NCI-H1048 (cell line): ENCODE measurements at regions not wholly inside any gene's neighbourhood (a gene's known extent, or its start where the extent isn't known, plus 50 kb on each side); places are given as distances from the start of the nearest gene placed in this dataset.

ENCODE experiments used
- DNase-seq: peaks from one replicate; lab custom pipeline; 2025; lab: John Stamatoyannopoulos, UW

DNA sequence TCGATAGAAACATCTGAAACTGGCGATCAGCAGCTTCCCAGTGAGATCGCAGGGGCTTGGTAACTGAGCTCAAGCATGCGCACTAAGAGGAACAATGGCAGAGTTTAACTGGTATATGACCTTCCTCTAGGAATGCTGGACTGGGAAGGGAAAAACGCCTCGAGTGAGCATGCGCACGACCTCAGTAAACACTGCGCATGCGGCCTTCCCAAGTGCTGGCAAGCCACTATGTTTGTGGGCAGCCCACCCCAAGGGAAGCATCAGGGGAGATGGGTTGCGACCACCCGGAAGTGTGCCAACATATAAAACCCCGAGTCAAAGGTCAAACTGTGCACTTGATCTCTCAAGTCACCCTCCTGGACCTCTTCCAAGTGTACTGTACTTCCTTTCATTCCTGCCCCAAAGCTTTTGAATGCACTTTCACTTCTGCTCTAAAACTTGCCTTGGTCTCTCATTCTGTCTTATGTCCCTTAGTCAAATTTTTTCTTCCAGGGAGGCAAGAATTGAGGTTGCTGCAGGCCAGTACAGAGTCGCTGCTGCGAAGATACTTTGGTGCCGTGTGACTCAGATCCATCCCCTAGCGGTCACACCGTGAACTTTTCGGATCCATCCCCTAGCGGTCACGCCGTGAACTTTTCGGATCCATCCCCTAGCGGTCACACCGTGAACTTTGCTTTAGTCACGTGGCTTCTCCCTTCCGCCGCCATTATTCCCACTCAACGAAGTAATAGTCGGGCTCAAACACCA, 243.3 kb downstream of the FAM43A start:
- no peak for DNase-seq

DNA sequence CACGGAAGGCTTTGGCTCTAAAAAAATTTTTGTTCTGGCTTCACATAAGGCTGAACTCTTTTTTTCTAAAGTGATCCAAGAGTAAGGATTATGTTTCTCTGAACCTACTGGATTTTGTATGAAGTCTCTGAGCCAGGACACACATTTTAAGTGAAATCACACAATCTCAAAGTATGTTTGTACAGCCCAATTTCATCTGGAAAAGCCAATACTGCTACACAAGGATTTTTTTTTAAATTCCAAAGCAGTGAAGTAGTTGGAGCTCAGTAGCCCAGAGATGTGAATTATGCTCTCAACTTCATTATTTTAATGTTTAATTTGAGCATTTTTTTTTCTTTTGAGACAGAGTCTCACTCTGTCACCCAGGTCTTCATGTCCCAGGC, 243.9 kb downstream of the FAM43A start:
- DNase-seq = no peak

DNA sequence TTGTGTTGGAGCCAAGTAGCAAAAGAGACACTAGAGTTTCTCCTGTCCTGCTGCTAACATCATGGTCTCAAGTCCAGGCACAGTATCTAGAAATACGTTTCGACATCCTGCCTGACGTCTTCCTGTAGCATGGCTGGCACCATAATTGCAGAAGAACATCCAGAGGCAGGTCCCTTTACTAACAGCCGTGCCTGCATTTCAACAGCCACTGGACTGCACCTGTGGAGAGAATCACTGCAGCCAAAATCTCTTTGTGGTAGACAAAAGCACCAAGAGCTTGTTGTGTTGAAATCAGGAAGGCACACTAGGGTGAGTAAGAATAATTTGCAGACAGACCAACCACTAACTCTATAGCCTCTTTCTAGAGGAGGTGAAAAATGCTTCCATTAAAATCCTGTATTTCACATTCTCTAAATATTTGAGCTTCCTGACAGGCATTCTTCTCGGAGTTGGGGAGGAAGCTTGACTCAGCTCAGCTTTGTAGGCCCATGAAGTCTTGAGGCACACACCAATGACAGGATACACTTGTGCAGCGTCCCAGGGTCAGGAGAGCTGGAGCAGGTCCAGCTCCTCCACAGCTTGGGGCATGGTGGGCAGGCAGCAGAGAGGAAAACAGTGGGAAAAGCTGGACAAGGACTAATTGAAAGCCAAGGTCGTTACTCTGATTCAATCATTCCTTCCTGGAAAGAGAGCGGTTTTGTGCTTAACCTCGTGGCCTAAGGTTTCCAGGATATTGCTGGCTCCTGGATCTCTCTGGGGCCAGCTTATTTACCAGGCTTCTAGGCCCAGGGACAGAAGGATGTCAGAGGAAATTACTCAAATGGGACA, 244.9 kb downstream of the FAM43A start:
- DNase-seq = no peak

DNA sequence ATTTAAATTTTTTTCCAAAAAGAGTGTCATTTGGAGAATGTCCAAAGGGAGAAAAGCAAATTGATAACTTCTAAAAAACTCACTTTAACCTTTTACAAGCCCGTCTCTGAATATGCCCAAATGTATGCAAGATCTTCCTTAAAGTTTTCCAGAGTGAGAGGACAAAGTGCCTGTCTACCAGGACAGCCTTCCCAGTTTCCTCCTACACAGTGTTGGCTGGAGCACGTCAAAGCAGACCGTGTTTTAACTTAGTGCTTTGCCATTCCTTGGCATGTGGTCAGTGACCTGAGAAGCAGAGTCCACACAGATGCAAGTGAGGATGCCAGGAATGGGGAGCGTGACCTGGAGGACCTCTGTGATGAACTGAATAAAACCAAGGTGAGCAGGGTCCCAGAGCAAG, 245.7 kb downstream of the FAM43A start:
- no peak for DNase-seq

DNA sequence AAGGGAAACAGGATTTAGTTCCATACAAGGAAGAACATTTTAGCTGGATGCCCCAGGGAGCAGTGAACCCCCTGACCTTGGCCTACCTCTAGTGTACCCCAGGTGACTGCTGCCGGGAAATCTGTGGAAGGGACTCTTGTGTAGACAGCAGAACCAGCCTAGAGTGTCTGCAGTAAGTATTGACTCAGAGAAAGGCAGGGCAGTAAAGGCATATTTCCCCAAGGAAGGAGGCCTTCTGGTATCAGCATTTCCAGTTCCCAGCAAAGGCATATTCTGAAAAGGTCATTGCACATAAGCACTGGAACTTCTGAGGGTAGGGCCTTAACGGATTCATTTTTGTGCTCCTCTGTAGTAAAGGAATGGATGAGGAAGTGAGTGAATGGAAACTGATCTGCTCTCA, 246.2 kb downstream of the FAM43A start:
- DNase-seq = no peak

DNA sequence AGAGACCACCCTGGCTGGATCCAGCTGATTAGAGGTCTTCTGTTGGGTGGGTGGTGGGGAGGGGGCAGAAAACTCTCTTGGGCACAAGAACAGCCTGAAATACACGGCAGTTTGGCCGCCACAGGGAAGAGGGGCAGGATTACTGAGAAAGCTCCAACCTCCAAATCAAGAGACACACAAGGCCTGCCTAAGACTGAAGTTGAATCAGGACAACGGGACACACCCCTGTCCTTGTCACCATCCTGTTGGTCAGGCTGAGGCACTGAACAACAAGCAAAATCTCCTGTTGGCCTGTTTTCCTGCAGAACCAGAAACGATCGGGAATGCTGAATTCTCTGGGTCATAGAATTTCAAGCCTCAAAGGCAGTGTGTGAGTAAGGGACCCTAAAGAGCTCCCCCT, 247.8 kb downstream of the FAM43A start:
- DNase-seq = no peak

DNA sequence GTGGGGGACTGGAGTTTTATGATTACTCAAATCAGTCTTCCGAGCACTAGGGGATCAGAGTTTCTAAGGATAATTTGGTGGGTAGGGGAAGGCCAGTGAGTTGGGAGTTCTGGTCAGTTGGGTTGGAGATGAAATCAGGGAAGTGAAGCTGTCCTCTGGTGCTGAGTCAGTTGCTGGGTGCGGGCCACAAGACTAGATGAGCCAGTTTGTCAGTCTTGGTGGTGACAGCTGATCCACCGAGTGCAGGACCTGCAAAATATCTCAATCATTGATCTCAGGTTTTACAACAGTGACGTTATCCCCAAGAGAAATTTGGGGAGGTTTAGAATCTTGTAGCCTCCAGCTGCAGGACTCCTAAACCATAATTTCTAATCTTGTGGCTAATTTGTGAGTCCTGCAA, 249.4 kb downstream of the FAM43A start:
- no peak for DNase-seq

DNA sequence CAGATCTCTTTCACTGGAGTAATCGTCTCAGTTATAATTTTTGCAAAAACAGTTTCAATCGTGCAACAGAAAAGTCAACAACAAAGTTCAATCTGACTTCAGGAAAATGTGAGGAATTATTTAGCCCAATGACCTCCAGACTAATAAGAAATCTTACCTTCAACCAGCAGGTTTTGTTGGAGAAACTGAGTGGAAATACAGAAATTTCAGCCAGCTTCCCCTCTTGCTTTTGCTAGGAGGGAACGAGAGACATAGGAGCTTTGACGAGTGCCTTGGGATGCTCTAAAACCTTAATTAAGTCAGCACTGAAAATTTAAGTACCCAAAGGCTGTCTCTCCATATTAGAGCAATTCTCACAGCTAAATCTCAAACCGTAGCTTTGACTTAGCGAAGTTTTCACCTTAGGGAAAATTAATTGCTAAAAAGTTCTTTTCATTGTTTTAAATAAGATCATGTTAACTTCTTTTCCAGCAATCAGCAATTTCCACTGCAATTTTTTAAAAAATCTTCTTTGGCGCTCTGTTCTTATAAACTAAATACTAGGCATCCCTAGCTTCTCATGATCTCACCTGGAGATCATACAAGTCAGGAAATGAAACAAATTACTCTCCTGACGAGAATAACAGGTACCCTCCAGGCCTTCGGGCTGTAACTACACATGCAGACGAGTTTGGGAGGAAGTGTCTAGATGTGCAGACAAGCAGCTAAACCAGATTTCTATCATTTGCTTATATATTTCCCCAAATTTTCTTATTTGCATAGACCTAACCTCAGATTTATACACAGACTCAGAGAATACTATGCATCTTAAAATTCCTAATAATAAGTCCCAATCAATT, 250.2 kb downstream of the FAM43A start:
- DNase-seq = no peak

DNA sequence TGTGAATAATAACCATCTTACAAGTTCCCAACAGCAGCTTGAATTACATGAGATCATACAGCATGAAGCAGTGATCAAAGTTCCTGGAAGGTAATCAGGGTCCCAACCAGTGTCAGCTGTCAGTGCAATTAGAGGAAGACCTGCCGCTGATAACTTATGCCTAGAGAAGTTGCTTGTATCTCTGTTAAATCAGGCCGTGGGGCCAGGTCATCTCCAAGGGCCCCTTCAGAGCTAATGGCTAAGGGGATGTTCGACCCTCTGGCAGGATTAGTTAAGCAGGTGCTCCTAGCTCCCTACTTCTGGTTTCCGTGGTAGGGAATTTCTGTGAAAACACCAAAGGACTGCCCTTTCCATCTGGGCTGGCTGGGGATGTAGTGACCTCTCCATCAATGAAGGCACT, 251.0 kb downstream of the FAM43A start:
- DNase-seq = no peak

DNA sequence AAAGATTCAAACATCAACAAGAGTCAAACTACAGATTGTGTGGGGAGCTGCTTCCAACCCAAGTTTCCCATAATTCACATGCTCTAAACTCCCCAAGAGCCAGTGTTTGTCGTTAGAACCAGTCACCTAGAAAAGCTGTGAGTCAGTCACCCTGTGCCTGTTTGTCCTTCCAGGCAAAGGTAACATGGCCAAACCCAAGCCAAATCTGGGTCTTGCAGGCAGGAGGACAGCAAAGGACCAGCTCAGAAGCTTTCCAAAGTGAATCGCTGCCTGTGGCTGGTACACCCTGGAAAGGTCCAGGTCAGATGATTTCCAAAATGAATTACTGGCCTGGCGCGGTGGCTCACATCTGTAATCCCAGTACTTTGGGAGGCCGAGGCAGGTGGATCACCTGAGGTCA, 251.5 kb downstream of the FAM43A start:
- no peak for DNase-seq

DNA sequence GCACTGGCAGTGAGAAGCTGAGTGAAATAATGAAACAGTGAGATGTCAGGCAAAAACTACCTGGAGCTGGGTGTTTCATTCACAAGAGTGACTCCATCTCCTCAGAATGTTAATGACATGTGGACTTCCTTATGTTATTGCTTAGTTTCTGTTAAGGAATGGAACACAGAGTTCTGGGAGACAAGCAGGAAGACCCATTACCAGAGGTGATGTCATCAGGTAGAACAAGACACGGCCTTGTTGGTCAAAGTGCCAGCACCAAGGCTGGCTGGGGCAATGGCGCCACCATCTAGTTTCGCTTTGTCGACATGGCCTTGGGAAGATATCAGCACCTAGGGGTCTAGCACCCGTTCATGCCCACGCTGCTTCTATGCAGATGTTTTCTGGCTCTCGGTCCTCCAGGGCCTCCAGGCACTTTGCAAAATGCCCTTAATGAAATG, 252.2 kb downstream of the FAM43A start:
- DNase-seq = no peak

DNA sequence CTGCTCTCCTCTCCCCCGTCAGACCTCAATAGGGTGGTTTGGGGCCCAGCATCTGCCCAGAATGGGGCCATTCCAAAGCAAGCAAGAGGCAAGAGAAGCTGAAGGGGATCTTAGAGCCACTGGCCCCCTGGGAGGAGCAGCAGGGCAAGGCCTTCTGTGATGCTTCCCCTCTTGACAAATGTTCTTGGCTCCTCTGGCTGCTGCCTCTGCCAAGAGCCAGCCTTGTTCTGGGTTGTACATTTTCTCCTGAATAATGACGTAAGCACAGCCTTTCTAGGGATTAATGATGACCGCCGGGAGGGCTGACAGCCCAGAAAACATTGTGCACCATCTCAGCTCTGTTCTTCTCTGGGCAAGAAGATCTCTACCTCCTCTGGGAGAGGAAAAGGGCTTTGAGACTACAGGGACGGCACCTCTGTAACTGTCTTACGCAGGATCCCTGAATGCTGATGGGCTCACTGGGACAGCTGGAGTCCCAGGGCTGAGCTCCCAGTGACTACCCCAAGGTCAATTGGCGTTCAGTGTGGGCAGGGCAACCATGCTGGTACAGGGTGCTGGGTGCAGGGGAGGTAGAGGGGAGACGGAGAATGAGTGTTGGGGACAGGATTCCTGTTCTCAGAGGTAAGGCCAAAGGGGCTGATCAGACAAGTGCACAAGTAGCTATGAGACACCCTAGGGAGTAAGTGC, 253.3 kb downstream of the FAM43A start:
- no peak for DNase-seq

DNA sequence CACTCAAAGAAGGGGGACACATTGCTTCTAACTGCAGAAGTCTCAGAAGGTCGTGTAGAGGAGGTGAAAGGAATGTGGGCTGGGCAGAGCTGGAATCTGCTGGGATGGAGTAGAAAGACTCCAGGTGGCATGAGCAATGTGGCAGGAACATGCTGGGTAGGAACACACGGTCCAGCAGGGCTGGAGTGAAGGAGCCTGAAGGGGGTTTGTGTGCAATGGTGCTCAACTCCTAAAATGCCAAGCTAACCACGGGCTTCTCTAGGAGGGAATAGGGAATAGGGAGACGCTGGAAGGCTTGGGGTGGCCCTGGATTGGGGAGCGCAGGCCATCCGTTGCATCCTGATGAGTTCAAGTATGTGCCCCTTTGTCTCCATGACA, 253.8 kb downstream of the FAM43A start:
- no peak for DNase-seq

DNA sequence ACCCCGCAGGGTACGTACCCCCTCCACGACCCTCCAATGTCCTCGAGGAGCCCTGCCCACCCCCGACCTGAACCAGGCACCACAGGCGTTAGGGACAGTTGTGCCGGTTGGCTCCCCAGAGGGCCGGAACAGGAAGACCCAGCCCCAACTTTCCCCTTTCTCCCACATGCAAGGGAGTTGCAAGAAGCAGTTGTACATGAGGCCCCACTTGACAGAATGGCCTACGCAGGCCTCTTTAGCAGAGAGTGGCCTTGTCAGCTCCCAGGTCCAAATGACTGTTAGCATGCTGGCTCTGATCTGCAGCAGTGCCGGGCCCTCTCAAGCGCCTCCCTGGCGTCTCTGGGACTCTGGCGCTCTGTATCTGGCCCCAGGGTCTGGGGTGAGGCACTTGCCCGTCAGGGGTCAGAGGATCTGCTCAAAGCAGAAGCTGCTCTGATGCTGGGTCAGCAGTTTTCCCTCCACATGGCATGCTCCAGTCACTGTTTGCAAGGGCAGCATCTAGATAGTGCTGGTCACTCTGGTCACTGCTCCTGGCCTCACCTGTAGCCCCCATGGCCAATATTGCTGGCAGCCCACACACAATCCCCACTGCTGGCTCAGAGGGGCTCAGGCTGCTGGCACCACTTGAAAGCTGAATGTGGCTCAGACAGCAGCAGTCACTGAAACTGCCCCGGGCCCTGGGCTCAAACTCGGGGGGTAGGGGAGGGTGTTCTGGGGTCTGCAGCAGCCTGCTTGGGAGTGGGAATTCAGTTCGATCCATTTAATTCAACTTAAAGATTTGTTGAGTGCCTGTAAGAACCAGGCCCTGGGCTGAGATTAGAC, 254.5 kb downstream of the FAM43A start:
- no peak for DNase-seq

DNA sequence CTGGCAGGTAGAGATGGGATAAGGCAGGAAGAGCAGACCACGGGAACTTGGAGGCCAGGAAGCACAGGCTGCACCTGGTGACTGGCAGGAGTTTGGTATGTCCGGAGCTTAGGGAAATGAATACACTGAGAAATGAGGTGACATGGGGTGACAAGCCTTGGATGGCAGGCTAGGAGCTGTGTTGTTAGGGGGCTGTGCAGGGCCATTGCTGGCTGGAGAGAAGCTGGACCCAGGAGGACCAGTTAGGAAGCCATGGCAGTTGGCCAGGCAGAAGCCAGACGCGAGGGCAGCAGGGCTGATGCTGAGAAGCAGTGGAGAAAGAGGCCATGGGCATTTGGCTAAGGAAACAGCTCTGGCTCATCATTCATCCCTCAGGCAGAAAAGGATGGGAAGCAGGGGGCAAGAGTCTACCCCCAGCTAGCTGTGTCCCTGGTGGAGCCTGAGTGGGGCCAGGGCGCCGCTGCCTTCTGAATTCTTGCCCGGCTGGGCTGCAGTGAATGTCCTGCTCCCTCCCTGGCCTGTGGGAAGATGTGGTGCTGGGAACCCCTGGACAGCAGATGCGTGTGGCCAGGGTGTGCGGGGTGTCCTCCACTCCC, 255.8 kb downstream of the FAM43A start:
- DNase-seq = no peak

DNA sequence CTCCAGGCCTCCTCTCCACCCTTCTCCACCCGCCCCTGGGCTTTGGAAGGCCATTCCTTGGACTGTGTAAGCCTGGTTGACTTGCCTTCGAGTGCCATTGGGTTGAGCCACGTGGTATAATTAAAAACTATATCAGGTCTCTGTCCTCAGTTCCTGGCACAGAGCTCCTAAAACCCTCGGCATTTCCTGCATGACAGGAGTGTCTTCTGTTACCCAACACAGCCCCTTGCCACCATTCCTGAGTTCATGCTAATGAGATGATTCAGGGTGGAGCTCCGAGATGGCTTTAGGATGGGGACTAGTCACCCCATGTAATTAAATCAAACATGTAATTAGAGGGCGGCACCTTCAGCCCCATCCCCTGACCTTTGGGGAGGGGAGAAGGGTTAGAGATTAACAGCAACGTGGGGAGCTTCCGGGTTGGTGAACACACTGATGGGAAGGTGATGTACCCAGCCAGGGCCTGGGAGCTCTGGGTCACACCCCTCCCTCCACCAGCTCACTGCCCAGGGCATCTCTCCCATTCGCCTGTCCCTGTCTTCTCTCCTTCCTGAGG, 256.4 kb downstream of the FAM43A start:
- DNase-seq = no peak

DNA sequence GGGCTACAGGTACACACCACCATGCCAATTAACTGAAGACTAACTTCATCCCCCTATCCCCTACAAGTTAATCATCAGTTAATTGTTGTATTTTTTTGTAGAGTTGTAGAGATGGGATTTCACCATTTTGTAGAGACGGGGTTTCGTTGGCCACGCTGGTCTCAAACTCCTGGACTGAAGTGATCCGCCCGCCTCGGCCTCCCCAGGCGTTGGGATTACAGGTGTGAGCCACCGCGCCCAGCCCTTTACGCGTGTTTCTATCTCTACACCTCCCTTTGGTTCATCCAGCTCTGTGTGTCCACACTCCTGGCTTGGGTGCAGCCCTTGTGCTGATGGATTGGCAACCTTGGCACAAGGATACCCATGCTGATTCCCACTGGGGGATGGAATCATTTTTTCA, 258.8 kb downstream of the FAM43A start:
- DNase-seq = no peak

DNA sequence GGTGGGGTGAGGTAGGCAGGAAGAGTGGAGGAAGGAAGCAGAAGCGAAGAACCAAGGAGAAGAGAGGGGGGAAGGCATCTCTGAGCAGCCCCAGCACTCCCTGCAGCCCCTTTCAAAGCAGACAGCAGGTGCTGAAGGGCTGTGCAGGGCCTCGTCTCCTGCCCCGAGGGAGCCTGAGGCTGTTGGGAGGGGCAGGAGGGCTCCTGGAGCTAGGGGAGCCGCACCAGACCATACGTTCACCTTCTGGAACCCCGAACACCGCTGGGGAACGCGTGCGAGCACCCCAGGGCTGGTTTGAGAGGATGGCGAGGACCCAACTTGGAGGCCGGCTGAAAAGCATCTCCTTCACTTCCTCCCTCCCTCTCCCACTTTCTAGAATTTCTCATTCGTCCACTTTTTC, 259.8 kb downstream of the FAM43A start:
- no peak for DNase-seq

DNA sequence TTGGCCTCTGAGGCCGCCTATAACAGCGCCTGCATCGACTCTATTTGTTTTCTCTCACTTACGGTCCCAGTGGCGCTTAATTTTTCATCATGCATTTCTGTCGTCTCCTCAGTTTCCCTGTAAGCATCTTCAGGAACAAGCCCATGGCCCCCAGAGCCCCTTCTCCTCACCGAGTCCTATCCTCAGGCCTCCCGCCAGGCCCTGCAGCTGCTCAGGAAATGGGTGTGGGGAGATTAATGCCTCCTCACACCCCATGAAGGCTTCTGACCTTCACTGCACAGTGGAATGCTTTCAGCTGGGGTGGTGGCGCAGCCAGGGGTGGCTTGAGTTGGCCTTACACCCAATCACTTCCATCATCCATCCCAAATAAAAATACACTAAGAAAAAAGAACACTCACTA, 260.4 kb downstream of the FAM43A start:
- no peak for DNase-seq

DNA sequence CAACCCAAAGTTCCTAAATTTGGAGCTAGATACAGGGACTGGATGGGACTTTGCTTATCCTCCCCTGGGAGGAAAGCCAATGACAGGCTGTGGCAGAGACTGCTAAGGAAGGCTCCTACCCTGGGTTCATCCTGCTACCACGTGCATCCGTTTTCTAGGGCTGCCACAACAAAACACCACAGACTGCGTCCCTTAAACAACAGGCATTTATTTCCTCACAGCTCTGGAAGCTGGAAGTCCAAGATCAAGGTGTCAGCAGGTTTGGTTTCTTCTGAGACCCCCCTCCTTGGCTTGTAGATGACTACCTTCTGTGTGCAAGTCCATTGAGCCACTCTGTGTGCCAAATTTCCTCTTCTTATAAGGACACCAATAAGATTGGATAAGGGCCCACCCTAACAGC, 263.9 kb downstream of the FAM43A start:
- no peak for DNase-seq
